ENCODE measurements at regions not wholly inside any gene's neighbourhood (a gene's known extent, or its start where the extent isn't known, plus 50 kb on each side); places are given as distances from the start of the nearest gene placed in this dataset.
"Not testable (repeated sequence)": the region's sequence is repeated elsewhere in the genome, so short reads cannot be mapped to it uniquely, and the experiment has no call there.

- not testable (repeated sequence) for H3K4me1 ChIP-seq (ENCODE audit: control insufficient read depth, insufficient read depth, low read depth, low read length); H3K23ac ChIP-seq (ENCODE audit: low read length in 2 of 2); H4K91ac ChIP-seq (ENCODE audit: low read length); H2AK5ac ChIP-seq (ENCODE audit: low read length, severe bottlenecking); H3K79me1 ChIP-seq (replicated peaks; ENCODE audit: low read length, poor library complexity, severe bottlenecking); H2BK5ac ChIP-seq (ENCODE audit: low read depth, low read length, poor library complexity, severe bottlenecking); H2BK120ac ChIP-seq (ENCODE audit: low read depth, low read length); H3K4ac ChIP-seq (ENCODE audit: low read depth in 1 of 2, low read length in 2 of 2); H3K18ac ChIP-seq (ENCODE audit: low read depth in 1 of 2, low read length in 2 of 2); H3K27me3 ChIP-seq (ENCODE audit: control insufficient read depth in 1 of 2, insufficient read depth in 1 of 2, low read length in 2 of 2); H3K9me3 ChIP-seq (ENCODE audit: control insufficient read depth, low read length); H3K4me3 ChIP-seq (ENCODE audit: insufficient read depth in 1 of 2, low read depth in 1 of 2, low read length in 2 of 2); H3K4me2 ChIP-seq (ENCODE audit: low read length, poor library complexity, severe bottlenecking); H3K36me3 ChIP-seq (ENCODE audit: control insufficient read depth in 1 of 2, insufficient read depth in 2 of 2, low read depth in 1 of 2, low read length in 2 of 2); H3K27ac ChIP-seq (ENCODE audit: low read length, poor library complexity, severe bottlenecking); H2BK12ac ChIP-seq (ENCODE audit: low read length in 2 of 2); H3K14ac ChIP-seq (ENCODE audit: low read length in 2 of 2); H2AFZ ChIP-seq (ENCODE audit: low read depth, low read length); H3K9ac ChIP-seq (ENCODE audit: low read length); H2BK15ac ChIP-seq (ENCODE audit: low read depth, poor library complexity, severe bottlenecking); H4K8ac ChIP-seq (ENCODE audit: low read length)
- WGBS: 20% methylated on average over 1 of the region's 2 CpGs
- peak; percentile 0 for DNase-seq
Measured at GRCh38 chr1:223952801-223953200, 107.1 kb upstream of the TP53BP2 start.

DNA sequence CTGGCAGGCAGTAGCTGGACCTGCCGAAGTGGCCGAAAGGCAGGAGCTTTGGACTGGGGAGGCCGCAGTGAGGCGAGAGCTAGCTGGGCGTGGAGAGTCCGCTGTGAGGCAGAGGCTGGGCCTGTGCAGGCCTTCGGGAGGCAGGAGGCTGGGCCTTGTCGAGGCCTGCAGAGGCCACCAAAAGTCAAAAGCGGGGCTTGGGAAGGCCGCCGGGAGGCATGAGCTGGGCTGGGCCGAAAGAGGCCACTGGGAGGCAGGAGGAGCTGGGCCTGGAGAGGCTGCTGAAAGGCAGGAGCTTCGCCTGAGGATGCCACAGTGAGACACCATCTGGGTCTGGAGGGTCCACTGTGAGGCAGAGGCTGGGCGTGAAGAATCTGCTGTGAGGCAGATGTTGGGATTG lies 105.8 kb upstream of the TP53BP2 start:
- H4K91ac ChIP-seq (ENCODE audit: low read length); H3K9ac ChIP-seq (ENCODE audit: low read length); H3K36me3 ChIP-seq (ENCODE audit: control insufficient read depth in 1 of 2, insufficient read depth in 2 of 2, low read depth in 1 of 2, low read length in 2 of 2); H2BK15ac ChIP-seq (ENCODE audit: low read depth, poor library complexity, severe bottlenecking); H3K4me1 ChIP-seq (ENCODE audit: control insufficient read depth, insufficient read depth, low read depth, low read length); H4K8ac ChIP-seq (ENCODE audit: low read length); H2BK12ac ChIP-seq (ENCODE audit: low read length in 2 of 2); DNase-seq; H3K27me3 ChIP-seq (ENCODE audit: control insufficient read depth in 1 of 2, insufficient read depth in 1 of 2, low read length in 2 of 2); H3K79me1 ChIP-seq (replicated peaks; ENCODE audit: low read length, poor library complexity, severe bottlenecking); H3K9me3 ChIP-seq (ENCODE audit: control insufficient read depth, low read length); H3K23ac ChIP-seq (ENCODE audit: low read length in 2 of 2); H3K4me2 ChIP-seq (ENCODE audit: low read length, poor library complexity, severe bottlenecking); H3K18ac ChIP-seq (ENCODE audit: low read depth in 1 of 2, low read length in 2 of 2); H3K27ac ChIP-seq (ENCODE audit: low read length, poor library complexity, severe bottlenecking); H2BK120ac ChIP-seq (ENCODE audit: low read depth, low read length); H3K4me3 ChIP-seq (ENCODE audit: insufficient read depth in 1 of 2, low read depth in 1 of 2, low read length in 2 of 2); H3K14ac ChIP-seq (ENCODE audit: low read length in 2 of 2); H2AFZ ChIP-seq (ENCODE audit: low read depth, low read length); H2AK5ac ChIP-seq (ENCODE audit: low read length, severe bottlenecking); H3K4ac ChIP-seq (ENCODE audit: low read depth in 1 of 2, low read length in 2 of 2); H2BK5ac ChIP-seq (ENCODE audit: low read depth, low read length, poor library complexity, severe bottlenecking): not testable (repeated sequence)
- WGBS: 88% methylated on average over 12 of the region's 14 CpGs

DNA sequence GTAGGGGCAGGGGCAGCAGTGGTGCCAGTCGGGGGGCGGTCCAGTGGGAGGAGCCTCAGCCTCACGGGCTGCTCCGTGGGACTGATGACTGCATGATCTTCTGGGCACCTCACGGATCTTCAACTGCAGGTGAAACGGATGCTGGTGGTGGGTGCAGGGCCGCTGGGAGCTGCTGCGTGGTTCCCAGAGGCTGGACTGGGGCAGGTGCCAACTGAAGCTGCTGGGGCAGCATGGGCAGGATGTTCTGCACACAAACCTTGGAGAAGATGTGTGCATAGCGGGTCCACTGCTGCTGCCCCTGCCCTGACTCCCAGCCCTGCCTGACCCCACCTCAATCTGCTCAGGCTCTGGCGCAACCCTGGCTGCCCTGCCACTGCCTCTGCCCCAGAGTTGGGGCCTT lies 104.2 kb upstream of the TP53BP2 start:
- not testable (repeated sequence) for H3K4me3 ChIP-seq (ENCODE audit: insufficient read depth in 1 of 2, low read depth in 1 of 2, low read length in 2 of 2); H3K14ac ChIP-seq (ENCODE audit: low read length in 2 of 2); H3K27ac ChIP-seq (ENCODE audit: low read length, poor library complexity, severe bottlenecking); H3K23ac ChIP-seq (ENCODE audit: low read length in 2 of 2); H3K27me3 ChIP-seq (ENCODE audit: control insufficient read depth in 1 of 2, insufficient read depth in 1 of 2, low read length in 2 of 2); H3K4me2 ChIP-seq (ENCODE audit: low read length, poor library complexity, severe bottlenecking); H2BK15ac ChIP-seq (ENCODE audit: low read depth, poor library complexity, severe bottlenecking); H3K4me1 ChIP-seq (ENCODE audit: control insufficient read depth, insufficient read depth, low read depth, low read length); H3K18ac ChIP-seq (ENCODE audit: low read depth in 1 of 2, low read length in 2 of 2); H3K9ac ChIP-seq (ENCODE audit: low read length); H4K91ac ChIP-seq (ENCODE audit: low read length); DNase-seq; H3K4ac ChIP-seq (ENCODE audit: low read depth in 1 of 2, low read length in 2 of 2); H2AK5ac ChIP-seq (ENCODE audit: low read length, severe bottlenecking); H2AFZ ChIP-seq (ENCODE audit: low read depth, low read length); H3K9me3 ChIP-seq (ENCODE audit: control insufficient read depth, low read length); H2BK5ac ChIP-seq (ENCODE audit: low read depth, low read length, poor library complexity, severe bottlenecking); H3K36me3 ChIP-seq (ENCODE audit: control insufficient read depth in 1 of 2, insufficient read depth in 2 of 2, low read depth in 1 of 2, low read length in 2 of 2); H4K8ac ChIP-seq (ENCODE audit: low read length); H2BK120ac ChIP-seq (ENCODE audit: low read depth, low read length); H3K79me1 ChIP-seq (replicated peaks; ENCODE audit: low read length, poor library complexity, severe bottlenecking); H2BK12ac ChIP-seq (ENCODE audit: low read length in 2 of 2)
- WGBS: 100% methylated on average over 1 of the region's 10 CpGs

DNA sequence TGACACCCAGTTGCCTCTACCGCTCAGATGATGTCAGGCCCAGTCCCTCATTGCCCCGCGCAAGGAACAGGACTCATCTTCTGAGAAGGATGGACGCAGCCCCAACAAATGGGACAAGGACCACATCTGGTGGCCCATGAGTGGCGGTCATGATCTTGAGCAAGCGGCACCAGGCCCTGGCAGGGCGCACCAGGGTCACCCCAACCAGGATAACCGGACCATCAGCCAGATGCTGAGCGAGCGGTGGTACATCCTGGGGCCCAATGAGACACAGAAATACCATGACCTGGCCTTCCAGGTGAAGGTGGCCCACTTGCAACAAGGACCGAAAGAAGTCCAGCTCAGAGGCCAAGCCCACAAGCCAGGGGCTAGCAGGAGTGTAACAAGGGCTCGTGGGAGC lies 102.3 kb upstream of the TP53BP2 start:
- not testable (repeated sequence) for H2BK15ac ChIP-seq (ENCODE audit: low read depth, poor library complexity, severe bottlenecking); H3K9ac ChIP-seq (ENCODE audit: low read length); H2BK12ac ChIP-seq (ENCODE audit: low read length in 2 of 2); H2AK5ac ChIP-seq (ENCODE audit: low read length, severe bottlenecking); H4K91ac ChIP-seq (ENCODE audit: low read length); H2BK5ac ChIP-seq (ENCODE audit: low read depth, low read length, poor library complexity, severe bottlenecking); H3K4me2 ChIP-seq (ENCODE audit: low read length, poor library complexity, severe bottlenecking); H2BK120ac ChIP-seq (ENCODE audit: low read depth, low read length); H3K4me3 ChIP-seq (ENCODE audit: insufficient read depth in 1 of 2, low read depth in 1 of 2, low read length in 2 of 2); H4K8ac ChIP-seq (ENCODE audit: low read length); H2AFZ ChIP-seq (ENCODE audit: low read depth, low read length); H3K79me1 ChIP-seq (replicated peaks; ENCODE audit: low read length, poor library complexity, severe bottlenecking); H3K23ac ChIP-seq (ENCODE audit: low read length in 2 of 2); H3K9me3 ChIP-seq (ENCODE audit: control insufficient read depth, low read length); H3K14ac ChIP-seq (ENCODE audit: low read length in 2 of 2); H3K4ac ChIP-seq (ENCODE audit: low read depth in 1 of 2, low read length in 2 of 2); H3K27ac ChIP-seq (ENCODE audit: low read length, poor library complexity, severe bottlenecking); H3K36me3 ChIP-seq (ENCODE audit: control insufficient read depth in 1 of 2, insufficient read depth in 2 of 2, low read depth in 1 of 2, low read length in 2 of 2); H3K18ac ChIP-seq (ENCODE audit: low read depth in 1 of 2, low read length in 2 of 2); H3K4me1 ChIP-seq (ENCODE audit: control insufficient read depth, insufficient read depth, low read depth, low read length); DNase-seq; H3K27me3 ChIP-seq (ENCODE audit: control insufficient read depth in 1 of 2, insufficient read depth in 1 of 2, low read length in 2 of 2)
- 84% methylated on average over 7 of the region's 12 CpGs for WGBS

All from mesenchymal stem cell (in vitro differentiated cells and primary cell).